Activated T-cell treated with anti-CD3 and anti-CD28 coated beads for 24 hours (primary cell): ENCODE measurements at regions not wholly inside any gene's neighbourhood (a gene's known extent, or its start where the extent isn't known, plus 50 kb on each side); places are given as distances from the start of the nearest gene placed in this dataset.
"Not testable (repeated sequence)": the region's sequence is repeated elsewhere in the genome, so short reads cannot be mapped to it uniquely, and the experiment has no call there.

Experiments used
- DNase-seq: peaks from one replicate; pipeline ENCODE4 v3.0.0-alpha.2; 2020; ENCODE audit warnings: low read depth

GRCh38 chr5:96201503-96201902 lies 231.5 kb downstream of the PCSK1 start:
- DNase-seq: no peak

GRCh38 chr5:96200641-96201040 lies 232.4 kb downstream of the PCSK1 start:
- DNase-seq: no peak

GRCh38 chr5:96199713-96200183 lies 233.3 kb downstream of the PCSK1 start:
- no peak for DNase-seq

GRCh38 chr5:96198356-96199058 lies 234.5 kb downstream of the PCSK1 start:
- no peak for DNase-seq

GRCh38 chr5:96197767-96198166 lies 235.3 kb downstream of the PCSK1 start:
- DNase-seq: not testable (repeated sequence)

- DNase-seq: no peak
Observed at GRCh38 chr5:96197347-96197746, 235.7 kb upstream of the ELL2 start.

GRCh38 chr5:96196890-96197289 lies 235.2 kb upstream of the ELL2 start:
- no peak for DNase-seq

- no peak for DNase-seq
Observed at GRCh38 chr5:96196407-96196806, 234.8 kb upstream of the ELL2 start.

GRCh38 chr5:96195123-96195522 lies 233.5 kb upstream of the ELL2 start:
- DNase-seq: no peak

GRCh38 chr5:96194593-96194992 lies 232.9 kb upstream of the ELL2 start:
- no peak for DNase-seq

- no peak for DNase-seq
Observed at GRCh38 chr5:96193946-96194345, 232.3 kb upstream of the ELL2 start.

GRCh38 chr5:96189987-96190386 lies 228.3 kb upstream of the ELL2 start:
- DNase-seq: no peak

- DNase-seq: no peak
Observed at GRCh38 chr5:96189028-96189826, 227.6 kb upstream of the ELL2 start.

- DNase-seq: no peak
Observed at GRCh38 chr5:96187309-96188027, 225.8 kb upstream of the ELL2 start.

GRCh38 chr5:96184510-96184909 lies 222.9 kb upstream of the ELL2 start:
- not testable (repeated sequence) for DNase-seq

GRCh38 chr5:96180684-96181435 lies 219.2 kb upstream of the ELL2 start:
- no peak for DNase-seq

GRCh38 chr5:96177303-96177869 lies 215.7 kb upstream of the ELL2 start:
- DNase-seq: no peak

GRCh38 chr5:96176022-96176421 lies 214.4 kb upstream of the ELL2 start:
- DNase-seq: no peak

GRCh38 chr5:96175090-96175489 lies 213.4 kb upstream of the ELL2 start:
- no peak for DNase-seq

- DNase-seq: no peak
Observed at GRCh38 chr5:96173366-96173765, 211.7 kb upstream of the ELL2 start.

- no peak for DNase-seq
Observed at GRCh38 chr5:96172436-96172835, 210.8 kb upstream of the ELL2 start.

- not testable (repeated sequence) for DNase-seq
Observed at GRCh38 chr5:96171973-96172372, 210.3 kb upstream of the ELL2 start.
